ENCODE measurements at regions not wholly inside any gene's neighbourhood (a gene's known extent, or its start where the extent isn't known, plus 50 kb on each side); places are given as distances from the start of the nearest gene placed in this dataset.

- no peak for TF ChIP-seq SIN3A (conservative IDR thresholded peaks at IDR 0.05 in 1 of 2, IDR thresholded peaks at IDR 0.05 in 1 of 2; ENCODE audit: low read depth in 1 of 2, low read length in 2 of 2)
- TF ChIP-seq KDM4A (IDR thresholded peaks at IDR 0.05; ENCODE audit: low read depth, low read length, severe bottlenecking), result no peak
- no peak for TF ChIP-seq KDM1A (IDR thresholded peaks at IDR 0.05; ENCODE audit: borderline replicate concordance, low read length)
- no peak for TF ChIP-seq ASH2L (IDR thresholded peaks at IDR 0.05; ENCODE audit: low read length)
- TF ChIP-seq RAD21 (IDR thresholded peaks at IDR 0.05 in 1 of 2, conservative IDR thresholded peaks at IDR 0.05 in 1 of 2; ENCODE audit: low read depth in 2 of 2, low read length in 2 of 2), result no peak
- no peak for TF ChIP-seq RXRA (IDR thresholded peaks at IDR 0.05; ENCODE audit: insufficient read depth, low read depth, low read length)
Measured at GRCh38 chr4:41325901-41326300, 69.2 kb downstream of the UCHL1 start (continued).
